ENCODE measurements at regions not wholly inside any gene's neighbourhood (a gene's known extent, or its start where the extent isn't known, plus 50 kb on each side); places are given as distances from the start of the nearest gene placed in this dataset.

DNA sequence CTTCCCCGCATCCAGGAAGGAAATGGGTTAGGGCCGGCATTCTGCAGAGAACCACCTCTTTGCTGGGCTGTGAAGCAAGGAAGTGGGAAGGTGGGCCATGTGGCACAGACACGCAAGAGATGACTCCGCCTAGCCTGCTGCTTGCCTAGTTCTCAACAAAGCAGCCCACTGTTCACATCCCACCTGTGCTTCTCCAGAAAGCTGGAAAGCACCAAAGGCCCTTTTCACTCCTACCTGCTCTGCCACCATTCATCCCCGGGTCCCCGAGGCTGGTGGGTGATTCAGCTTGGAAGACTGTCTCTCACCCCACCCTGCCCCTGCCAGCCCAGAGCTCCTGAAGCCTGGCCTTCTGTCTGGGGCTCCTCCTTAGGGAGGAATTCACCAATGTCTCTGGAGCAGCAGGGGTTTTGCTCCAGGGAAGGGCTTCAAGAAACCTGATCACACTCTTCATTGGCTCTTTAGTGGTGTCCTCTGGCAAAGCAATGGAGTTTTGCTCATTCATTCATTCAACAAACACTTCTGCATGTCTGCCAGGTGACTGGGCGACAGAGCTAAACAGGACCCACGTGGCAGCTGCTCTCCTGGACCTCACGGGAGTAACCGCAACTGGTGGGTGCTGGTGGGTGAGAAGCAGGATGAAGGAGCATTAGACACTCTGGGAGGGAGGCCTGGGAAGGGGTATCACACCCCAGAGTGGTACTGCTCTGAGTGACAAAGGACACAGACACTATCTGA, 145.4 kb upstream of the TLE3 start:
- POLR2A ChIA-PET = no interaction called here
- no peak for DNase-seq (ENCODE audit: extremely low spot score)
- CTCF ChIA-PET = interaction anchor here (1.1 to 1.6 kb wide), 4 partner anchors 14 to 31 kb away, joined by 3 to 5 read pairs (median 4); no protein-coding TSS in a partner anchor
- TF ChIP-seq CTCF (IDR thresholded peaks at IDR 0.05; ENCODE audit: control extremely low read depth, extremely low read depth, low read depth, missing control alignments) = no peak

GRCh38 chr15:70241561-70242320, 144.0 kb upstream of the TLE3 start:
- POLR2A ChIA-PET = no interaction called here
- no peak for TF ChIP-seq CTCF (IDR thresholded peaks at IDR 0.05; ENCODE audit: control extremely low read depth, extremely low read depth, low read depth, missing control alignments)
- no peak for DNase-seq (ENCODE audit: extremely low spot score)
- CTCF ChIA-PET = interaction anchor here (1.1 to 3.1 kb wide), 5 partner anchors 10 to 144 kb away, joined by 3 to 12 read pairs (median 3); partner anchors contain the start of gene TLE3

DNA sequence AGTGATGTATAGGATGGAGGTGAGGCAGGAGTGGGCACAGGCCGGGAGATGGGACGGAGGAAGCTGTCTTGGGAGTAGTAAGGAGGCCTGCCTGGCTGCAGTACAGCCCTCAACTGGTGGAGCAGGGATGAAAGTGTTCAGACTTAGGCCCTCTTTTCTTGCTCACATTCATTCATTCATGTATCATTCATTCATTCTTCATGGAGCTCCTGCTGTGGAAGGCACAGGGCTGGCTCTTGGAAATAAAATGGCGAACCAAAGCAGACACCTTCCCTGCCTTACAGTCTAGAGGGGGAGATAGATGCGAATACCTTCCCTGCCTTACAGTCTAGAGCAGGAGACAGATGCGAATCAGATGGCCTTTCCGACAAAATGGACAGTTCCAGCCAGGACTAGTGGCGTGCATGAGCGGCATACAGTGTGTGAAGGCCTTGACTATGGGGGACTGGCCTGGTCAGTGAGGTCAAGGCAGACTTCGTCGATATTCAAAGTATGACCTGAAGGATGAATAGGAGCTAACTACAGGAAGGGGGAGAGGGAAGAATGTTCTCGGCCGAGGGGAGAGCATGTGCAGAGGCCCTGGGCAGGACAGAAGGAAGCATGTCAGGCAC, 143.2 kb upstream of the TLE3 start:
- no peak for TF ChIP-seq CTCF (IDR thresholded peaks at IDR 0.05; ENCODE audit: control extremely low read depth, extremely low read depth, low read depth, missing control alignments)
- POLR2A ChIA-PET = interaction anchor here (0.8 kb wide), 1 partner anchor 16 kb away, joined by 3 read pairs; no protein-coding TSS in a partner anchor

DNA sequence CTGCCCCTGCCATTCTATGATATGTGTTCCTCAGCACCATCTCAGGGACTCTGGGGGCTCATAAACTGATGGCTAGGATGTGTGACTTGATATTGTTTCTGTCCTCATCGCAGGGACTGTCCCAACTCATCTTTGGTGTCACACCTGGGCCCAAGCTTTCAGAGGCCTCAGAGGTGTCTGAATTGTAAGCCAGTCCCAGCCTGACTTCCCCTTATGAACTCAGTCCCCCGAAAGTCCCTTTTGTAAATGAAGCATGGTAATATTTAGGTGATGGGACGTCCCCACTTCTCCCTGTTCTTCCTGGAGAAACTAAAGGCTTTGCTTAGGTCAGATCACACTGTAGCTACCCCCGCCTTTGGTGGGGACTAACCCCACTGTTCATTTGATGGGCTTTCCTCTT, 142.4 kb upstream of the TLE3 start:
- POLR2A ChIA-PET = interaction anchor here (0.8 kb wide), 1 partner anchor 17 kb away, joined by 3 read pairs; no protein-coding TSS in a partner anchor
- DNase-seq (ENCODE audit: extremely low spot score) = peak; percentile 78
- CTCF ChIA-PET = interaction anchor here (1.1 to 3.1 kb wide), 5 partner anchors 12 to 248 kb away, joined by 3 to 12 read pairs (median 3); partner anchors contain the start of gene TLE3
- TF ChIP-seq CTCF (IDR thresholded peaks at IDR 0.05; ENCODE audit: control extremely low read depth, extremely low read depth, low read depth, missing control alignments) = no peak

More for the DNA sequence above, 143.2 kb upstream of the TLE3 start:
- CTCF ChIA-PET = interaction anchor here (0.7 to 3.1 kb wide), 8 partner anchors 11 to 778 kb away, joined by 3 to 12 read pairs (median 3); partner anchors contain the start of gene TLE3
- DNase-seq (ENCODE audit: extremely low spot score) = no peak

DNA sequence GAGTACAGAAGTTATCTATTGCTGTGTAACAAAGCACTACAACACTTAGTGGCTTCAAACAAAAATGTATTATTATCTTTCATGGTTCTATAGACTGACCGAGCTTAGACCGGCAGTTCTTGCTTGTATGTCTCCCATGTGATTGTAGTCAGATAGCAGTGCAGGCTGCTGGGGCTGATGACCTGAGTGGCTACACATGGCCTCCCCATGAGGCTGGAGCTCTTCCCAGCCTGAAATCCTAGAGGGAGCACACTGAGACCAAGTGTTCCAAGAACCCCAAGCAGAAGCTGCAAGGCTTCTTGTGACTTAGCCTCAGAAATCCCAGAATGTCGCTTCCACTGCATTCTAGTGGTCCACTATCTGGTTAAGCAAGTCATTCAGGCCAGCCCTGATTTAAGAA, 141.2 kb upstream of the TLE3 start:
- no peak for TF ChIP-seq CTCF (IDR thresholded peaks at IDR 0.05; ENCODE audit: control extremely low read depth, extremely low read depth, low read depth, missing control alignments)
- POLR2A ChIA-PET = no interaction called here
- DNase-seq (ENCODE audit: extremely low spot score) = no peak
- CTCF ChIA-PET = interaction anchor here (0.7 to 3.1 kb wide), 5 partner anchors 11 to 250 kb away, joined by 3 to 12 read pairs (median 3); no protein-coding TSS in a partner anchor

DNA sequence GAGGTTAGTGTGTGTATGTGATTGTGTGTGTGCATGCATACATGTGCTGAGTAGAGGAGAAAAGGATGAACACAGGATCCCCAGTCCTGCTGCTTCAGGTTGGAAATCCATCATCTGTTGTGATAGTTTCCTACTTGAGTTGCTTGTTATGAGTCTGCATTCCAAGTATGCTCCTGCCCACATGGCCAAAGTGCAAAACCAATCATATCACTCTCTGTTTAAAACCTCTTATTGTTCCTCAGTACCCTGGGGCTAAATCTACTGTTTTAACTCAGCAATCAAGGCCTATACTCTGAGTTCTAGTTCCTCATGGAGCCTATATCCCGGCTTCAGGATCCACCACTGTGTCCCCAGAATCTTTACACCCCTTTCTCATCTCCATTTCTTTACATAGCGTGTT, 139.9 kb upstream of the TLE3 start:
- DNase-seq (ENCODE audit: extremely low spot score) = no peak
- ChIA-PET POLR2A (no interaction called here), CTCF (interaction anchor here (1.0 kb wide), 1 partner anchor 10 kb away, joined by 4 read pairs; no protein-coding TSS in a partner anchor)
- TF ChIP-seq CTCF (IDR thresholded peaks at IDR 0.05; ENCODE audit: control extremely low read depth, extremely low read depth, low read depth, missing control alignments) = no peak

All from GM10248 (cell line).